Glutamatergic neuron (in vitro differentiated cells): ENCODE measurements at regions not wholly inside any gene's neighbourhood (a gene's known extent, or its start where the extent isn't known, plus 50 kb on each side); places are given as distances from the start of the nearest gene placed in this dataset.

Experiments used
- DNase-seq: peaks from one replicate; pipeline ENCODE4 v3.0.0; 2022
- H3K27ac Mint-ChIP-seq: one replicate; pipeline ENCODE4 v1.8.0; 2020; ENCODE audit warnings: mild to moderate bottlenecking, mixed read lengths, inconsistent platforms; ENCODE audit not compliant: unreplicated experiment
- H3K27me3 Mint-ChIP-seq: one replicate; pipeline ENCODE4 v1.8.0; 2020; ENCODE audit warnings: mild to moderate bottlenecking, moderate library complexity, mixed read lengths, inconsistent platforms; ENCODE audit not compliant: unreplicated experiment
- H3K36me3 Mint-ChIP-seq: one replicate; pipeline ENCODE4 v1.8.0; 2020; ENCODE audit warnings: mild to moderate bottlenecking, mixed read lengths, inconsistent platforms; ENCODE audit not compliant: unreplicated experiment
- H3K4me1 Mint-ChIP-seq: one replicate; pipeline ENCODE4 v1.8.0; 2020; ENCODE audit warnings: mild to moderate bottlenecking, low read depth, mixed read lengths, inconsistent platforms; ENCODE audit not compliant: unreplicated experiment
- H3K4me3 Mint-ChIP-seq: one replicate; pipeline ENCODE4 v1.8.0; 2020; ENCODE audit warnings: mild to moderate bottlenecking, mixed read lengths, inconsistent platforms; ENCODE audit not compliant: unreplicated experiment
- H3K9me3 Mint-ChIP-seq: one replicate; pipeline ENCODE4 v1.8.0; 2020; ENCODE audit warnings: mild to moderate bottlenecking, moderate library complexity, mixed read lengths, inconsistent platforms; ENCODE audit not compliant: unreplicated experiment
- TF ChIP-seq, protein P1 (sequence below): fragments of 200-600 bp; sonication (generic); IDR thresholded peaks from one replicate; pipeline ENCODE4 v1.5.0; 2021; ENCODE audit not compliant: partially characterized antibody, unreplicated experiment

DNA sequence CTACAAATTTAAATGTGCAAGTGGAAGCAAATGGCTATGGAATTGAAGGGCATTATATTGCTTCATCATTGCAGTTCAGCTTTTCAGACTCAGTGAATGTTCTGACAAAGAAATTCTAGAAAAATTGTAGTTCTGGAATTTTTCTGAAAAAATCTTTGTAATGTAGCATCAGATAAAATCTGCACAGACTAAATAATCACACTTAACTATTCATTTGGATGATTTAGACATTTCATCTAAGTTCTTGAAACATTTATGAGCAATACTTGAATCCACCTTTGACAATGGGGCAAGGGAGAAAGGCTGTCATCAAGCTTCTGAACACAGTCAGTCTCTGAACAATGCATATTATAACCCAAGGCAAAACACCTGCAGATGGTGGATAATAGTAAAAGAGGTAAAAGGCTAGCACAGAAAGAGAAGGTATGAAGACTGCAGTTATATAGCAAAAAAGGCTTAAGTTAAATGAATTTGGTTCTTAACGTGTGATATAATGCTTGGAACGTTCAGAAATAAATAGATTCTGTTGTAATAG, 1352.0 kb upstream of the NUDT12 start:
- Mint-ChIP-seq H3K27ac (peak overlapping the region; percentile 34), H3K4me3 (no peak overlapping the region), H3K4me1 (peaks cover 27% of the 10 kb centered on the region), H3K27me3 (peaks cover under 1% of the 10 kb centered on the region), H3K36me3 (no peaks in the 10 kb centered on the region), H3K9me3 (peaks cover 2% of the 10 kb centered on the region)
- DNase-seq: no peak
- TF ChIP-seq, protein P1, sequence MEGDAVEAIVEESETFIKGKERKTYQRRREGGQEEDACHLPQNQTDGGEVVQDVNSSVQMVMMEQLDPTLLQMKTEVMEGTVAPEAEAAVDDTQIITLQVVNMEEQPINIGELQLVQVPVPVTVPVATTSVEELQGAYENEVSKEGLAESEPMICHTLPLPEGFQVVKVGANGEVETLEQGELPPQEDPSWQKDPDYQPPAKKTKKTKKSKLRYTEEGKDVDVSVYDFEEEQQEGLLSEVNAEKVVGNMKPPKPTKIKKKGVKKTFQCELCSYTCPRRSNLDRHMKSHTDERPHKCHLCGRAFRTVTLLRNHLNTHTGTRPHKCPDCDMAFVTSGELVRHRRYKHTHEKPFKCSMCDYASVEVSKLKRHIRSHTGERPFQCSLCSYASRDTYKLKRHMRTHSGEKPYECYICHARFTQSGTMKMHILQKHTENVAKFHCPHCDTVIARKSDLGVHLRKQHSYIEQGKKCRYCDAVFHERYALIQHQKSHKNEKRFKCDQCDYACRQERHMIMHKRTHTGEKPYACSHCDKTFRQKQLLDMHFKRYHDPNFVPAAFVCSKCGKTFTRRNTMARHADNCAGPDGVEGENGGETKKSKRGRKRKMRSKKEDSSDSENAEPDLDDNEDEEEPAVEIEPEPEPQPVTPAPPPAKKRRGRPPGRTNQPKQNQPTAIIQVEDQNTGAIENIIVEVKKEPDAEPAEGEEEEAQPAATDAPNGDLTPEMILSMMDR: no peak

DNA sequence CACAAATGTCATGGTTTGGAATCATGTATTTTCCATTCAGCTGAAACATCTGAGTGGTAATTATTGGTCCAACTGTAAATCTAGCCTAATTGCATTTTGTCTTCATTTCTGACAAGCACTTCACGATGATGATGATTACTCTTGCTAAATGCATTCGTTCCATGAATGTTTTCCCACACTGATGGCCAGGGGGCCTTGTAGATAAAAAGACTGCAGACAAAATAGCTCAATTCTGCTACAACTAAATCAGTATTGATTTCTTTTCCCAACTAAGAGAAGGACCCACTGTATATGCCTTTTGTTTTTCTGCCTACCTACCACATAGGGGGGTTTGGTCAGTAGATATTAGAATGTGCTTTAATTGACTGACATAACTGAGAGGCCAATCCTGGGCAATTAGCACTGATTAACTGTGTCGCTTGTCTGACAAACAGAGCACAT, 1351.3 kb upstream of the NUDT12 start:
- TF ChIP-seq, protein P1: no peak
- peaks cover 2% of the 10 kb centered on the region for H3K9me3 Mint-ChIP-seq
- H3K27me3 Mint-ChIP-seq: peaks cover 2% of the 10 kb centered on the region
- no peak for DNase-seq
- H3K27ac Mint-ChIP-seq: peak overlapping the region; percentile 14
- no peaks in the 10 kb centered on the region for H3K36me3 Mint-ChIP-seq
- no peak overlapping the region for H3K4me3 Mint-ChIP-seq
- peaks cover 27% of the 10 kb centered on the region for H3K4me1 Mint-ChIP-seq

DNA sequence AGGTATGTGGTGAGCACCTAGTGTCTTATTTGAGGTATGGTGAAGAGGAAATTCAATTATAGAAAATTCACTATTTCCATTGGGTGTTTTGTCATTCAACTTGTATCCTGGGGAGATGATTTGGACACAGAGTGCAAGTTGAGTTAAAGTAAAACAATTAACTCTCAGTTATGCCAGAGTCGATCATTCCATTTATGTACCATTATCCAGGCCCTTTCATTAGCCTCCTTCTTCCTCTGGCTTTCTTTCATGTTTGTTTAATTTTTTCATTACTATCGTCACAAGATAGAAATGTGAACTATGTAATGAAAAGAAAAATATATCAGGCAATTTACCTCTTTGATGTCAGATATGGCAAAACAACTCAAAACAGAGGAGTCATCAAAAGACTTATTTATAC, 1347.2 kb upstream of the NUDT12 start:
- Mint-ChIP-seq H3K4me3 (no peak overlapping the region), H3K36me3 (no peaks in the 10 kb centered on the region), H3K27me3 (peaks cover 2% of the 10 kb centered on the region), H3K27ac (peak overlapping the region; percentile 14), H3K4me1 (peaks cover 25% of the 10 kb centered on the region), H3K9me3 (peaks cover 2% of the 10 kb centered on the region)
- TF ChIP-seq, protein P1: no peak
- no peak for DNase-seq

DNA sequence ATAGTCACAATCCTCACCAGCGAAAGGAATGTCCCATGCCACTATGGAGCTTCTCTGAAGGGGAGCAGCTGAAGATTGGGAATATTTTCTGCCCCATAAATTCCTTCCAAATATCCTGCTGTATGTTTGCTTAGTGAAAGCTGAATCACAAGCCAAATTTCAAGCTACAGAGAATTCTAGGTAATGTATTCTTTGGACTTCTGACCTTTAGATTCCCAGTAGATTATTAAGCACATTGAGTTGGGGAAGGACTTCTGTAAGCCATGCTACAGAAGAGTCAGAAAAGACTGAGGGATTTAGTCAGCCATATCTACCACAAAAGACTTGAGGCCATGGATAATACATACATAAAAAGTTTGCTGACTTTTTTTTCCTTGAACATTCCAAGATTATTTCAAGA, 1342.0 kb upstream of the NUDT12 start:
- H3K27ac Mint-ChIP-seq: no peak overlapping the region
- H3K9me3 Mint-ChIP-seq: no peaks in the 10 kb centered on the region
- peaks cover 5% of the 10 kb centered on the region for H3K4me1 Mint-ChIP-seq
- TF ChIP-seq, protein P1: no peak
- H3K36me3 Mint-ChIP-seq: no peaks in the 10 kb centered on the region
- H3K27me3 Mint-ChIP-seq: peaks cover under 1% of the 10 kb centered on the region
- H3K4me3 Mint-ChIP-seq: no peak overlapping the region
- DNase-seq: no peak

DNA sequence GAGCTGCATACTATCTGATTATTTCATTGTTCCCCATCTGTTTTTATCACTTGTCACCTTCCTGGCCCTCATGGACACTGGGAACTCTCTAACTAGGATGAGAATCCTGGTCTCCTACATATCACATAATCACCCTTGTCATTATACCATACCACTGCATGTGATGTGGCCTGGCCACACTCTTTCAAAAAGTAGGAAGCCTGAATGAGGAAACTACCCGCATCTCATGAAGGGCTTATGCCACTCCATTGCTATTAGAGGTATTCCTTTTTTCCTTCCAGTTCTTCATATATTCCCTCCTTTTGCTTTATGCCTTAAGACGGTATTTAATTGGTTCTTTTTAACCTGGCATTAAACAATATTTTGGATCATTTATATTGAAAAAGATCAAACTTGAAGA, 1341.4 kb upstream of the NUDT12 start:
- no peak for DNase-seq
- Mint-ChIP-seq H3K4me3 (no peak overlapping the region), H3K36me3 (no peaks in the 10 kb centered on the region), H3K27ac (no peak overlapping the region), H3K4me1 (peaks cover 5% of the 10 kb centered on the region), H3K27me3 (no peaks in the 10 kb centered on the region), H3K9me3 (no peaks in the 10 kb centered on the region)
- TF ChIP-seq, protein P1: no peak
